ENCODE measurements at regions not wholly inside any gene's neighbourhood (a gene's known extent, or its start where the extent isn't known, plus 50 kb on each side); places are given as distances from the start of the nearest gene placed in this dataset.

GRCh38 chr1:106319612-106320011, 736.9 kb upstream of the PRMT6 start:
- TF ChIP-seq POLR2A (IDR thresholded peaks at IDR 0.05) (no peak), CTCF (IDR thresholded peaks at IDR 0.05) (no peak)

Data from testis (tissue), 2 donors.